Suppressor macrophage treated with lipopolysaccharide for 4 hours (primary cell): ENCODE measurements at regions not wholly inside any gene's neighbourhood (a gene's known extent, or its start where the extent isn't known, plus 50 kb on each side); places are given as distances from the start of the nearest gene placed in this dataset.
"Not testable (repeated sequence)": the region's sequence is repeated elsewhere in the genome, so short reads cannot be mapped to it uniquely, and the experiment has no call there.

ENCODE experiments used
- DNase-seq: peaks from one replicate; pipeline ENCODE4 v3.0.0-alpha.2; 2020

GRCh38 chr1:234838182-234838581 is 228.2 kb upstream of the IRF2BP2 start:
- no peak for DNase-seq

DNA sequence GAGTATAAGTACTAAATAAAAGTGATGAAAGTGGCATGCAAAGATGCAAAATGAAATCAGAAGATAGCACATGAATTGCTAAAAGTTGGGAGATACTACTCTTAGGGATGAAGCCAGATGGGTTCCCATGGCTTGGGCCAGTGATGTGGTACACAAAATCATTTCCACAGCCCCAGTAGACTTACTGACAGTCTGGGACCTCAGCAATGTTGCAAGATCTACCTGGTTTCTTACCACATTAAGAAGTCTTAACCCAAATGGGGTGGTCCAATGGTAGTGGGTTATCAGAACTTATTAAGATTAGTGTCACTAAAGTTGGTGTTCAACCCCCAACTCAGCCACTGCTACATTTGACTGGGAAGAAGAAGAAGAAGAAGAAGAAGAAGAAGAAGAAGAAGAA is 227.7 kb upstream of the IRF2BP2 start:
- no peak for DNase-seq

GRCh38 chr1:234836776-234837357 is 226.9 kb upstream of the IRF2BP2 start:
- no peak for DNase-seq

DNA sequence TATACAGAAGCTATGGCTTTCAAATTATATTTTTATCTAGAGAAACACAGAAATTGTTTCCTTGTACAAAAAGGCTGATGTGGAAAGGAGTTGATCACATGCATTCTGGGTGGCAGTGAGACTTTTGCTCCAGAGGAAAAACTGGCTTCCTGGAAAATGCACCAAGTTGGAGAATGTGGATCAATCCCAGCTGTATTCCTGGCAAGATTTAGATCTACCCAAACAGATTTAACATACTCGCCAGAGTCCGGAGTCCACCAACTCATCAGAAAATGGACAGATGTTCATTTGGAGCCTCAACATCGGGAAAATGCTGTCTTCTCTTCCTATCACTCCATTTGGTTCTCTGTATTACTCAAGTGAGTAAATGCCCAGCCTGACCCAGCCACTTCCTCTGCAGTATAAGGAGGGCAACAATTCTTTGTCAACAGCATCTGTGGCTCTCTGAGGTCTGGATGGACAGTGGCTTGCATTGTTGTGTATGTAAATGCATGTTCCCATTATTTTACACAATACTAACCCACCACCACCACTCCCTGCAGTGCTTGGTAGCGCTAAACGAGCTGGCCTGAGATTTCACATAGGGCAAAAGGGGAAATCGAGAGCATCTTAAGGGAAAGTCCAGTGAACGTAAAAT is 226.2 kb upstream of the IRF2BP2 start:
- DNase-seq: peak; percentile 69

DNA sequence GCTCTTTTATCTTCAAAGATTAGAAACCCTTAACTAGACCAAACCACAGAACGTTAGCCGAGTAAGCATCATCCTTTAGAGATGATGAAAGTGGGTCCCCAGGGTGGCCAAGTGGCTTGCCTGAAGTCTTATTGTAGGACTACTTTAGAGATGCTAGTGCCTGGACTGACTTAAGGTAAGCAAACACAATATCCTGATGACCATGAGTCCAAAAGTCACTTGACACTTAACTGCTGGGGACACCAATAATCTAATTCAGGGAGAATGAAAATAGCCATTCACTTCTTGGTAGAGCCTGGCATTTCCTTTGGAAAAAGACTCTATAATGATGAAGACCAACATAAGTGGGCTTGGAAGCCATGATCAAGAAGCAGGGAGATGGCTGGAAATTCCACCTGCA is 225.3 kb upstream of the IRF2BP2 start:
- no peak for DNase-seq

DNA sequence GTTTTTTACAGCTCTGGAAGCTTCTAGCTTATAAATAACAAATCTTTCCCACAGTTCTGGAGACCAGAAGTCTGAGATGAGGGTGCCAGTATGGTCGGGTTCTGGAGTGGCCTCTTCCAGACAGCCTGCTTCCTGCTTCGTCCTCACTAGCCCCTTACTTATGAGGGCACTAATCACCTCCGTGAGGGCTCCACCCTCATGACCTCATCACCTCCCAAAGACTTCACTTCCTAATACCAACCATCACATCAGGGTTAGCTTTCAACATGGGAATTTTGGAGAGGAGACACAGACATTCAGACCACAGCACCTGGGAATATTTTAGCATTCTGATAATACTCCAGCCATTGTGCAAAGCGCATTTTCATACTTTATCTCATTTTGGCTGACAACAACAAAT is 223.7 kb upstream of the IRF2BP2 start:
- DNase-seq: no peak

GRCh38 chr1:234833118-234833517 is 223.1 kb upstream of the IRF2BP2 start:
- DNase-seq: no peak

DNA sequence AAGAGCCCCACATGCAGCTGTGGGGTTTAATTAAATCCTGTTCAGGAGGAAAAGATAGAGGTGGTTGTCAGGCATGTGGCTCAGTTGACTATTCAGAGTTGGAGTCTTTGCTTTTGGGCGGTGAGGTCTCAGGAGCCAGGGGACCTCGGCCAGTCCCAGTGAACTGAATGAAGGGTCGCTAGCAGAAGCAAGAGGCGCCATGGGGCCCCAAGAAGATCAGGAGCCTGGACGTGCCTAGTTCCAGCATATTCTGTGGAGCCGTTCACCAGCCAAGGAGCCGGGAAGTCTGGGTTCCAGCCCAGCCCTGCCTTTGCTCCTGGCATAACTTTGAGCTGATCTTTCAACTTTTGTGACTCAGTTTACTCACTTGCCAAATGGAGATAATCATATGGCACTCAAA is 217.7 kb upstream of the IRF2BP2 start:
- DNase-seq: no peak

GRCh38 chr1:234827181-234827580 is 217.2 kb upstream of the IRF2BP2 start:
- no peak for DNase-seq

DNA sequence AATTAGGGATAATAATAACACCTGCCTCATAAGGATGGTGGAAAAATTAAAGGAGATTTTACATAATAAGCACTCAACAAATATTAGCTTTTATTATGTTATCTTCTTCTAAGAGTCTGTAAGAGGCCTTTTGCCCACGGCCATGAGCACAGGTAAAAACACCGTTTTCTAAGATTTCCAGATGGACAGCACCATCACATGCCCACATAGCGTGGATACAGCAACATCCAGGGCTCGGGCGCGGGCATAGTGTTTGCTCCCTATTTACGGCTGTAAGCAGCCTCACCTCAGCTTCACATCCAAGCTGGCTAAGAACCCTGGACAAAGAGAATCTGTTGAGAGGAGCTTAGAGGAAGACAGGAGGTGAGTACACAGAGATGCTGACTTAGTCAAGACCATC is 216.4 kb upstream of the IRF2BP2 start:
- no peak for DNase-seq

DNA sequence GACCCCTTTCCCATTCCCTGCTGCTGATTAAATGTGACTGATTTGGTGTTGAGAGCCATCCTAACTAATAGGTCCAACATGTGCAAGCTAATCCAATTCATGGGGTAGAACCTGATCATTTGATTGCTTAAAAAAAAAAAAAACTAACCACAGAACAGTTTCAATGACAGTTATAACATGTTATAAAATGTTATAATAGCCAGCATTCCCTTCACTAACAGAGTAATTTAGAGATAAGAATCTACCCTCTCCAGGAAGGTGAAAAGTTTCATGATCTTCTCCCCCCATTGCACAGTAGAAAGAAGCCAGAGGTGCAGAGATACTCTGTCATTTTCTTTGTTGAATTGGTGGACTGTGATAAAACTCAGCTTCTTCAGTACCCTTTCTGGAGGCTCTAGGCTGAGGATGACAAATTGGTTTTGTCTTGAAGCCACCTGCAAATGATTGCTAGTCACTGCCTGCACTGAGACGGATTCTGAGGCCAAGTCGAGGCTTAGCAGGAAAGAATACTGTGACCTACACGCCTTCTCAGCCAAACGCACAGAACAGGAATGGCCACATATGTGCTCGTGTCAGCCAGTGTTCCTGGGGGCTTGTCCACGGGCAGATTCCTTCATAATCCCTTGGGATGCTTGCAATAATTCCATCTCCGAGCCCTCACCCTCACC is 215.7 kb upstream of the IRF2BP2 start:
- DNase-seq: no peak

- DNase-seq: not testable (repeated sequence)
Observed at GRCh38 chr1:234824836-234825235, 214.9 kb upstream of the IRF2BP2 start.

DNA sequence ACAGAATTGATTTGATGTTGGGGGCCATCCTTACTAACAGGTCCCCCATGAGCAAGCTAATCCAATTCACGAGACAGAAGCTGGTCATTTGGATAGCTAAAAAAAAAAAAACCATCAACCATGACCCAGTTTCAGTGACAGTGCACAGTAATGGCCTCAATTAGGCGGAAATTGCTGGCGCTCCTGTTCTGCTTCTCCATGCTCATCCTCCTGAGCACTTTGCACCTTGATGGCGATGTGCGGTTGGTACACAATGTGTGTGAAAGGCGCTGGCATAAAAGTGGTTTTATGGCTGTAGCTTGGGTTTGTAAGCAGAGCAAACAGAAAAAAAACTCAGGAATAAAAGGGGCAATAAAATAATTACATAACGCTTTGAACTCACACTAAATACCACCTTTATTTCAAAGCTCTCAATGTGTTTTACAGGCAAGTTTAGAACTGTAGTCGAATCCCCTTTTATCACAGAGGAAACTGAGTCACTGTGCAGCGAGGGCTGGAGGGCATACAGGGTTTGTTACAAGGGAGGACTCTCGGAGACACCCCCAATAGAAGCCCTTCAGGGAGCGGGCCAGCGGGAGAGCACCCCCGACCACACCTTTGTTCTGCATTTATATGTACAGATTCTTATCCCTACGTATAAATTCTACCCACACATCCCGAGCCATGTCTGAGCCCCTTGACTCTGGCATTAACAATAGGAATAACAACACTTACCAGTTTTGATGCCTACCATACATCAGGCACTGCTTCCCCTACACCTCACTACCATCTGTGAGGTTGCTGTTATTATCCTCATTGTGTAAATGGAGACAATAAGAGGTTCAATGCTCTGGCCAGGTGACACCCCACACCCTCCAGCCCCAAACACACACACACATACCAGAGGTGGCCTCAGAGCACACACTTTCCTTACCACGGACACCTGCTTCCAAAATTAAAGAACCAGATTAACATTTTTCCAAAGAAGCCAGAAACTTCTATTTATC is 213.5 kb upstream of the IRF2BP2 start:
- DNase-seq: no peak

GRCh38 chr1:234821840-234822239 is 211.9 kb upstream of the IRF2BP2 start:
- DNase-seq: no peak

DNA sequence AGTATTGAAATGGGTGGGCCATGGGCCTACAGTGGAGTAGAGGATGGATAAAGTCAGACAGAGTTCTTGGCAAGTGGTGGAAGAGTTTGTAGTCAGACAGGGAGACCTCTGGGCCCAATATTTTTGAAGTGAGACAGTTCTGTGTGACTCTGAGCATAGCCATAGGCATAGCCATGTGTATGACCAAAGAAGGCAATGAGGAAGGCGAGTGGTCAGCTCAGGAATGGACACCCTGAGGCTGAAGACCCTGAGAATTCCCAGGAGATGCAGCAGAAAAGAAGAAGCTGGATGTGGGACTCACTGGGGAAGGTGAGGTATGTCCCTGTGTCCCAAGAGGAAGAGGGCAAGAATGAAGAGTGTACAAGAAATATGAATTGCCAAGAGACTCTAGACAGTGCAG is 210.6 kb upstream of the IRF2BP2 start:
- DNase-seq: no peak

- DNase-seq: not testable (repeated sequence)
Observed at GRCh38 chr1:234819845-234820244, 209.9 kb upstream of the IRF2BP2 start.

- DNase-seq: not testable (repeated sequence)
Observed at GRCh38 chr1:234818040-234818387, 208.0 kb upstream of the IRF2BP2 start.

GRCh38 chr1:234817313-234818039 is 207.5 kb upstream of the IRF2BP2 start:
- DNase-seq: not testable (repeated sequence)

GRCh38 chr1:234816864-234817263 is 206.9 kb upstream of the IRF2BP2 start:
- not testable (repeated sequence) for DNase-seq

GRCh38 chr1:234816186-234816851 is 206.3 kb upstream of the IRF2BP2 start:
- DNase-seq: not testable (repeated sequence)

- DNase-seq: not testable (repeated sequence)
Observed at GRCh38 chr1:234815295-234815815, 205.4 kb upstream of the IRF2BP2 start.

DNA sequence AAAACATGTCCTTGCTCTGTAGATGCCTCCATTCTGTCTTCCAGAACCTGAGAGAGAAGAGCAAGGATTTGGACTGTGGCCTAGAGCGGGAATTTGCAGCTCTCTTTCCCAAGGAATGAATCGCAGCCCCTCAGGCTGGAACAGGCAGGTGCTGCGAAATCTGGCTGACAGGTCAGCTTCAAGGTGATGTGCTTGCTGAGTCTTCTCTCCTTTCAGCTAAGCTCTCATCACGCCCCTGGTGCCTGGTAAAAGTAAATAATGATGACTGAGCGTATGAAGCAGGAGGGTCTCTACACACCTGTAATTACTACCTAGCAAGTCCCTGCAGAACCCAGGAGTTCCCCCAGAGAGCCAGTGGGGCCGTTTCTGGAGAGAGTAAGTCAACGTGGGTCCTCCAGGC is 204.3 kb upstream of the IRF2BP2 start:
- DNase-seq: not testable (repeated sequence)
